OCI-LY1 (cell line): ENCODE measurements at regions not wholly inside any gene's neighbourhood (a gene's known extent, or its start where the extent isn't known, plus 50 kb on each side); places are given as distances from the start of the nearest gene placed in this dataset.

Source experiments
- EZH2 ChIP-seq: fragments of 200-600 bp; sonication (generic), shearing (Covaris generic); IDR thresholded peaks from 2 replicates; pipeline ENCODE4 v1.8.0; 2017; ENCODE audit warnings: borderline replicate concordance, mixed run types, mild to moderate bottlenecking, antibody characterized with exemption, low read length, moderate library complexity, mixed read lengths
- TF ChIP-seq, protein P1 (sequence below): fragments of 200-600 bp; sonication (generic), shearing (Covaris generic); IDR thresholded peaks from 2 replicates; pipeline ENCODE4 v1.5.1; 2017; ENCODE audit warnings: mild to moderate bottlenecking, antibody characterized with exemption, low read length, moderate library complexity, mixed read lengths

DNA sequence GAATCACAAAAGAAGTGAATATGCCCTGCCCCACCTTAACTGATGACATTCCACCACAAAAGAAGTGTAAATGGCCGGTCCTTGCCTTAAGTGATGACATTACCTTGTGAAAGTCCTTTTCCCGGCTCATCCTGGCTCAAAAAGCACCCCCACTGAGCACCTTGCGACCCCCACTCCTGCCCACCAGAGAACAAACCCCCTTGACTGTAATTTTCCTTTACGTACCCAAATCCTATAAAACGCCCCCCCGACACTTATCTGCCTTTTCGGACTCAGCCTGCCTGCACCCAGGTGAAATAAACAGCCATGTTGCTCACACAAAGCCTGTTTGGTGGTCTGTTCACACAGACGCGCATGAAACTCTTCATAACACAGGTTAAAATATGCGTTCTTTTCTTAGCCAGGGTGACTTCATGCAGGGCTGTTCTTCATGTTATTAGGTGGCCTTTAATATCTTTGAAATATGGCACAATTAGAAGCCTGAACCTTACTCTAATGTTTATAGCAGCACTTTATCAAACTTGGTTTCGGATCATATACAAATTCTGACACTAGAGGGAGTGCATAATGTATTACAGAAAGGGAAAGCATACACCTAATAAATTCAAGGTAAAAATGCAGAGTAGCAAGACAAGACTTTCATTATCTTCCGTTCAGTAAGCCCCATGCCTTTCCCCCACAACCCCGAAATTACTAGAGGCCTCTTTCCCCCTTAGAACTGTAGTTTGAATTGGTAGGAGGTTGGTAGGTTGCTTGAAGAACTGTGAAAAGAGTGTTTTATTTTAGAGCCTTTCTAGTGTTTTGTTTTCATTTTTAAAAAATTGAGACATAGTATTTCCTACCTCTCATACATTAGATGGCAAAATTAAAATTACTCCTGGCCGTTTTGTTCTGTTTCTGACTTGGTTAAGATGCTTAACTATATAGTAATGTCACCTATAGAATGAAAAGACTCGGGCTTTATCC, 117.9 kb downstream of the NPY start:
- TF ChIP-seq, protein P1, sequence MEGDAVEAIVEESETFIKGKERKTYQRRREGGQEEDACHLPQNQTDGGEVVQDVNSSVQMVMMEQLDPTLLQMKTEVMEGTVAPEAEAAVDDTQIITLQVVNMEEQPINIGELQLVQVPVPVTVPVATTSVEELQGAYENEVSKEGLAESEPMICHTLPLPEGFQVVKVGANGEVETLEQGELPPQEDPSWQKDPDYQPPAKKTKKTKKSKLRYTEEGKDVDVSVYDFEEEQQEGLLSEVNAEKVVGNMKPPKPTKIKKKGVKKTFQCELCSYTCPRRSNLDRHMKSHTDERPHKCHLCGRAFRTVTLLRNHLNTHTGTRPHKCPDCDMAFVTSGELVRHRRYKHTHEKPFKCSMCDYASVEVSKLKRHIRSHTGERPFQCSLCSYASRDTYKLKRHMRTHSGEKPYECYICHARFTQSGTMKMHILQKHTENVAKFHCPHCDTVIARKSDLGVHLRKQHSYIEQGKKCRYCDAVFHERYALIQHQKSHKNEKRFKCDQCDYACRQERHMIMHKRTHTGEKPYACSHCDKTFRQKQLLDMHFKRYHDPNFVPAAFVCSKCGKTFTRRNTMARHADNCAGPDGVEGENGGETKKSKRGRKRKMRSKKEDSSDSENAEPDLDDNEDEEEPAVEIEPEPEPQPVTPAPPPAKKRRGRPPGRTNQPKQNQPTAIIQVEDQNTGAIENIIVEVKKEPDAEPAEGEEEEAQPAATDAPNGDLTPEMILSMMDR = peak; percentile 78
- no peak for TF ChIP-seq EZH2
